Heart left ventricle (tissue), 16 donors: ENCODE measurements at regions not wholly inside any gene's neighbourhood (a gene's known extent, or its start where the extent isn't known, plus 50 kb on each side); places are given as distances from the start of the nearest gene placed in this dataset.

Experiments used
- ATAC-seq, 4 donors: fragments of 200-7000 bp; cut with Tn5 transposase; one replicate each; pipeline ENCODE4 v1.9.1; 2020 to 2022; ENCODE audit warnings: moderate library complexity in 4 of 4, mild to moderate bottlenecking in 3 of 4, moderate number of reproducible peaks in 1 of 4
- DNase-seq, 5 donors: peaks; one replicate each; pipeline ENCODE4 v3.0.0-alpha.2; 2020
- H3K27ac ChIP-seq, 12 donors: fragments of 200-600 bp; sonication (generic) in 4 of 12; one replicate each; pipeline versions ENCODE4 v1.5.0 to v1.8.0; 2016 to 2022; ENCODE audit warnings: mild to moderate bottlenecking in 2 of 12
- H3K27me3 ChIP-seq, 9 donors: fragments of 200-600 bp; sonication (generic) in 2 of 9; one replicate each; pipeline versions ENCODE4 v1.5.1 to v1.8.0; 2016 to 2022; ENCODE audit warnings: mild to moderate bottlenecking in 3 of 9
- H3K36me3 ChIP-seq, 9 donors: fragments of 200-600 bp; sonication (generic) in 2 of 9; one replicate each; pipeline versions ENCODE4 v1.5.0 to v1.8.0; 2018 to 2022; ENCODE audit warnings: mild to moderate bottlenecking in 2 of 9
- H3K4me1 ChIP-seq, 12 donors: fragments of 200-600 bp; sonication (generic) in 4 of 12; one replicate each; pipeline versions ENCODE4 v1.5.0 to v1.8.0; 2016 to 2022; ENCODE audit warnings: mild to moderate bottlenecking in 3 of 12
- H3K4me3 ChIP-seq, 12 donors: fragments of 200-600 bp; sonication (generic) in 4 of 12; one replicate each; pipeline versions ENCODE4 v1.5.0 to v1.8.0; 2017 to 2022; ENCODE audit warnings: mild to moderate bottlenecking in 9 of 12, moderate library complexity in 4 of 12
- H3K9me3 ChIP-seq, 12 donors: fragments of 200-600 bp; sonication (generic) in 4 of 12; one replicate each; pipeline versions ENCODE4 v1.5.0 to v1.8.0; 2016 to 2022; ENCODE audit warnings: mild to moderate bottlenecking in 1 of 12
- POLR2A ChIP-seq, 2 donors: fragments of 450-650 bp; IDR thresholded peaks; one replicate each; pipeline ENCODE4 v1.6.1; 2017; ENCODE audit warnings: antibody characterized with exemption in 2 of 2, mild to moderate bottlenecking in 2 of 2, moderate library complexity in 2 of 2
- WGBS, 4 donors: extraction: QIAGEN DNeasy Blood & Tissue Kit in 2 of 4; methylation state at CpG; one replicate each; pipeline versions ENCODE4 v1.1.5 to v1.1.7; 2013 to 2018; 5-methylcytosine and 5-hydroxymethylcytosine counted together
- intact Hi-C, 10 donors: fragments of 100-400 bp; cut with DNase I; formaldehyde crosslinking; loops; one replicate each; pipeline versions ENCODE4 v1.11.1 to v1.14.2; 2022
- TF ChIP-seq, protein P1 (sequence below), 12 donors: fragments of 200-600 bp; sonication (generic) in 4 of 12; IDR thresholded peaks; one replicate each; pipeline versions ENCODE4 v1.5.0 to v1.8.0; 2018 to 2022; ENCODE audit warnings: antibody characterized with exemption in 12 of 12, mild to moderate bottlenecking in 5 of 12
- donor health status: ischemic (EF 13 %, LVEDD 7.1; RV severe dilation, severe dysfunction).
- donor health status: healthy with polysubstance abuse.
- donor health status: DM: no; HTN: yes; CAD: no.
- donor health status: DM: no; HTN: no; CAD: no.
- donor health status: ischemic (EF 25% LVEDD 6.9; RV normal size, moderate dysfunction).
- donor health status: ischemic (EF 25% LVEDD 5.7; RV mildly dilated, moderate dysfunction).
- donor health status: healthy.
- donor health status: DM: yes; HTN: yes; CAD: no.
- donor health status: ischemic (EF 35%, LVEDD 5.7; RV mildly dilated, moderate dysfunction).
- donor health status: nonischemic (EF 11% LVEDD 7.7; RV severe dilation, severe dysfunction).
- donor health status: DM: yes; HTN: yes; CAD: no.
- donor health status: PGD.
- donor health status: ischemic (EF 29% LVEDD 5.4; RV normal size, mild dysfunction).
- donor health status: nonischemic (EF 23%, LVEDD 6.1; RV moderate dilation, normal function).

- no peaks in the 10 kb centered on the region for H3K4me1 ChIP-seq
- H3K36me3 ChIP-seq, result no peaks in the 10 kb centered on the region
- intact Hi-C loops, result no loop called here
- DNase-seq (no peak), ATAC-seq (no peak)
- H3K27me3 ChIP-seq, result no peaks in the 10 kb centered on the region
- no peaks in the 10 kb centered on the region for H3K9me3 ChIP-seq
- H3K4me3 ChIP-seq, result no peak overlapping the region
- TF ChIP-seq, protein P1, sequence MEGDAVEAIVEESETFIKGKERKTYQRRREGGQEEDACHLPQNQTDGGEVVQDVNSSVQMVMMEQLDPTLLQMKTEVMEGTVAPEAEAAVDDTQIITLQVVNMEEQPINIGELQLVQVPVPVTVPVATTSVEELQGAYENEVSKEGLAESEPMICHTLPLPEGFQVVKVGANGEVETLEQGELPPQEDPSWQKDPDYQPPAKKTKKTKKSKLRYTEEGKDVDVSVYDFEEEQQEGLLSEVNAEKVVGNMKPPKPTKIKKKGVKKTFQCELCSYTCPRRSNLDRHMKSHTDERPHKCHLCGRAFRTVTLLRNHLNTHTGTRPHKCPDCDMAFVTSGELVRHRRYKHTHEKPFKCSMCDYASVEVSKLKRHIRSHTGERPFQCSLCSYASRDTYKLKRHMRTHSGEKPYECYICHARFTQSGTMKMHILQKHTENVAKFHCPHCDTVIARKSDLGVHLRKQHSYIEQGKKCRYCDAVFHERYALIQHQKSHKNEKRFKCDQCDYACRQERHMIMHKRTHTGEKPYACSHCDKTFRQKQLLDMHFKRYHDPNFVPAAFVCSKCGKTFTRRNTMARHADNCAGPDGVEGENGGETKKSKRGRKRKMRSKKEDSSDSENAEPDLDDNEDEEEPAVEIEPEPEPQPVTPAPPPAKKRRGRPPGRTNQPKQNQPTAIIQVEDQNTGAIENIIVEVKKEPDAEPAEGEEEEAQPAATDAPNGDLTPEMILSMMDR (IDR thresholded peaks at IDR 0.05), result no peak
- TF ChIP-seq POLR2A (IDR thresholded peaks at IDR 0.05), result no peak
- H3K27ac ChIP-seq, result no peak overlapping the region
These were observed 1419.8 kb downstream of the ARAP2 start for GRCh38 chr4:34824515-34824914.

DNA sequence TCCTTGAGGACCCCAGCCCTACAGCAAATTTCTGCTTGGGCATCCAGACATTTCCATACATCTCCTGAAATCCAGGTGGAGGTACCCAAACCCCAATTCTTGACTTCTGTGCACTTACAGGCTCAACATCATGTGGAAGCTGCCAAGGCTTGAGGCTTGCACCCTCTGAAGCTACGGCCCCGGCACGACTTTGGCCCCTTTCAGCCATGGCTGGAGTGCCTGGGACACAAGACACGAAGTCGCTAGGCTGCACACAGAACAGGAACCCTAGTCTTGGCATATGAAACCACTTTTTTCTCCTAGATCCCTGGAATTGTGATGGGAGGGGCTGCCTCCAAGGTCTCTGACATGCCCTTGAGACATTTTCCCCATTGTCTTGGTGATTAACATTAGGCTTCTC, 1417.7 kb downstream of the ARAP2 start:
- Histone ChIP-seq H3K4me1 (no peaks in the 10 kb centered on the region), H3K4me3 (no peak overlapping the region), H3K36me3 (no peaks in the 10 kb centered on the region), H3K27me3 (no peaks in the 10 kb centered on the region), H3K9me3 (no peaks in the 10 kb centered on the region), H3K27ac (no peak overlapping the region)
- intact Hi-C loops, result loop anchor here in 1 of 10 donors (5.0 kb wide), 1 partner anchor 49 kb away; no protein-coding TSS in a partner anchor
- no peak for TF ChIP-seq POLR2A (IDR thresholded peaks at IDR 0.05)
- TF ChIP-seq, protein P1 (IDR thresholded peaks at IDR 0.05), result no peak
- ATAC-seq (no peak), DNase-seq (no peak)
- 82 to 91% (median 87%) methylated on average over 3 to 5 of the region's 5 CpGs; no CpG with 5 or more reads in 1 of the 4 donors for WGBS, 4 donors

- Histone ChIP-seq H3K27ac (no peak overlapping the region), H3K4me3 (no peak overlapping the region), H3K27me3 (no peaks in the 10 kb centered on the region), H3K4me1 (no peaks in the 10 kb centered on the region), H3K9me3 (no peaks in the 10 kb centered on the region), H3K36me3 (no peaks in the 10 kb centered on the region)
- ATAC-seq (no peak), DNase-seq (no peak)
- intact Hi-C loops, result no loop called here
- TF ChIP-seq POLR2A (IDR thresholded peaks at IDR 0.05), result no peak
- TF ChIP-seq, protein P1 (IDR thresholded peaks at IDR 0.05), result no peak
These were observed 1398.4 kb downstream of the ARAP2 start for GRCh38 chr4:34845926-34846325.

GRCh38 chr4:34850421-34850820, 1393.9 kb downstream of the ARAP2 start:
- Histone ChIP-seq H3K27ac (no peak overlapping the region), H3K4me1 (no peaks in the 10 kb centered on the region), H3K36me3 (no peaks in the 10 kb centered on the region), H3K27me3 (no peaks in the 10 kb centered on the region), H3K4me3 (no peak overlapping the region), H3K9me3 (no peaks in the 10 kb centered on the region)
- TF ChIP-seq, protein P1 (IDR thresholded peaks at IDR 0.05), result no peak
- TF ChIP-seq POLR2A (IDR thresholded peaks at IDR 0.05), result no peak
- DNase-seq (no peak), ATAC-seq (no peak)
- intact Hi-C loops, result no loop called here
- WGBS, 4 donors, result 70 to 77% (median 73%) methylated on average over 2 of the region's 2 CpGs
